CD4-positive, alpha-beta T cell treated with Interleukin-2 at 100 ng/mL for 4 hours (primary cell): ENCODE measurements at regions not wholly inside any gene's neighbourhood (a gene's known extent, or its start where the extent isn't known, plus 50 kb on each side); places are given as distances from the start of the nearest gene placed in this dataset.

Experiments used
- DNase-seq: peaks from one replicate; pipeline ENCODE4 v3.0.0-alpha.2; 2020; ENCODE audit warnings: low spot score

GRCh38 chr2:100627330-100628300 lies 64.8 kb downstream of the PDCL3 start:
- no peak for DNase-seq

GRCh38 chr2:100628506-100628905 lies 65.7 kb downstream of the PDCL3 start:
- DNase-seq: no peak

GRCh38 chr2:100629309-100629708 lies 66.5 kb downstream of the PDCL3 start:
- no peak for DNase-seq

DNA sequence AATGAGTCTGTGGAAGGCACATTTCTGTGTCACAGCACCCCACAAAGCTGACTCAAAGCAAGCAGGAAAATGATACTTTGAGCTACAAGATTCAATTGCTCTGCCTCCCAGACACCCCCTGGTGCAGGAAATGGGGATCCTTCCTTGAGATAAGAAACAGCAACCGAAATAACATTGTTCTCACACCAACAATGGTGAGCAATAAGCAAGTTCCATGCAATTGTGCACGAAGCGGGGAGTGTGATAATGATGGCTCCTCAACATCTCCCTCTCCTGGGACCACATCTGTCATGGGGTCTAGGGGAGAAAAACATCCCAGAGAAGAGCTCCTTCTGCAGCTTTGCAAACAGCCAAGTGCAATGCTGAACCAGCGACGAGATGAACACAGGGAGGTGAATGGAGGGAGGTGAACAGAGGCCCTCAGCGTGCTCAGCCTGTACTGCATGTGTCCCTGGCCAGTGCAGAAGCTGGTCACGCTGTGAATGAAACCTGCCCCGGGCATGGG lies 67.7 kb downstream of the PDCL3 start:
- no peak for DNase-seq

GRCh38 chr2:100632037-100632436 lies 69.2 kb downstream of the PDCL3 start:
- DNase-seq: no peak

GRCh38 chr2:100632759-100633158 lies 70.0 kb downstream of the PDCL3 start:
- no peak for DNase-seq

DNA sequence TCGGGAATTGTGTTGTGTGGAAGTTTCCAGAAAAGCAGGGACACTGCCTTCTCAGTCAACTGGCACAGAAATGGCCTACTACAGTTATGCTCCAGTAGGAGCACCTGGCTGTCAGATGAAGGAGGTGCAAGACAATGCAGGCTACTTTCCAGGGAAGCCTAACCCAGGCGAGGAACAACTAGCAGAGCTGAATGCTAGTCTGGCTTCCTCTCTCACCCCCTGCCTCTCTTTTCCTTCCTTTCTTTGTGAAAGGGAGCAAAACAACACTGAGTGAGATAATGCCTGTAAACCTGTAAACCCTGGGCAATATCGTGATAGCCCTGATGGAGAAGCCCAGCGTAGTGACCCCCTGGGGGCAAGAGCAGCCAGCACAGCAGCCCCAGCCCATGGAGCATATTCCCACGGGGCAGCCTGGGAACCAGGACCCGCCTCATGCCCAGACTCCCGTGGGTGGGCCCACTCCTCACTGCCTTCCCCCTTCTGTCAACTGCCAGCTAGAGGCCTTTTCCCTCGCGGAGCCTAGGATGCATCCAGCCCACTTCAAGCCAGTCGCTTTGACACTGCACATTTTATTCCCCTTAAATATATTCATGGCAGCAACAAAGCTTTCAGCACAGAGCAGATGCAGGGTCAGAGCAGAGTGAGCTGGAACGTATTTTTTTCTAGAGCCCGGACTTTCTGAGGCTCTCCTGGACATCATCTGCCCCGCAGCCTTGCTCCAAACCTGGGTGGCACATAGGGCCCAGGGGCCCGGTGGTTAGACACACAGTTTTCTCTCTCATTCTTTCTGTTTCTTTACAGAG lies 77.0 kb downstream of the PDCL3 start:
- DNase-seq: no peak

DNA sequence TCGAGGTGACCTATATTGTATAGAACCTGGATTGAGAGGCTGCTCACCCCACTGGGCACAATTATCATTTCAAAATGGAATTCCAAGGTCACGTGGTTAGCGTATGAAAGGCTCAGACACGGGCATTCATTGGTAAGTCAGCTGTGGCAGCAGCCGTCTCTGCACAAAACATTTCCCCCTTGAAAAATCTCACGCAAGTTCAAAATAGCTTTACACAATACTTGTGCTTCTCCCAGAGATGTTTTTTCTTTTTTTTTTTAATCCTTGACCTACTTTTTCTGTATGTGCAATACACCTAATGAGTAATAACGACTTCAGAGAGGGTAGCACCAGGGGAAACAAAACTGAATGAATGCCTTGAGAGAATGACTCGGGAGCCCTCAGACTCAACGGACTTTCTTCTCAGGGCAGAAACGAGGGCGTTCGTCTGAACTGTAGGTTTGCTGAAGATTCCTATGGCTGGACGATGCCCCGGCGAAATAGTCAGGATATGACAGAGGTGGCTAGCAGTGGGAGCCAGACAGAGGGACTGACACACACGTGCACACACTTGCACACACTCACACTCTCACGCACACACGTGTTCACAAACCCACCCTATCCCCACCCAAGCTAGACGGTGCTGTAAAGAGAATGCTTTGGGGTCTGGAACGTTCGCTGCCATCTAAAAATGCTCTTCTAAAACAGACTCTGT lies 77.8 kb downstream of the PDCL3 start:
- DNase-seq: no peak

- DNase-seq: no peak
Measured at GRCh38 chr2:100641125-100641435, 78.3 kb downstream of the PDCL3 start.

GRCh38 chr2:100642425-100642824 lies 79.6 kb downstream of the PDCL3 start:
- DNase-seq: no peak

- no peak for DNase-seq
Measured at GRCh38 chr2:100643467-100643866, 80.7 kb downstream of the PDCL3 start.

DNA sequence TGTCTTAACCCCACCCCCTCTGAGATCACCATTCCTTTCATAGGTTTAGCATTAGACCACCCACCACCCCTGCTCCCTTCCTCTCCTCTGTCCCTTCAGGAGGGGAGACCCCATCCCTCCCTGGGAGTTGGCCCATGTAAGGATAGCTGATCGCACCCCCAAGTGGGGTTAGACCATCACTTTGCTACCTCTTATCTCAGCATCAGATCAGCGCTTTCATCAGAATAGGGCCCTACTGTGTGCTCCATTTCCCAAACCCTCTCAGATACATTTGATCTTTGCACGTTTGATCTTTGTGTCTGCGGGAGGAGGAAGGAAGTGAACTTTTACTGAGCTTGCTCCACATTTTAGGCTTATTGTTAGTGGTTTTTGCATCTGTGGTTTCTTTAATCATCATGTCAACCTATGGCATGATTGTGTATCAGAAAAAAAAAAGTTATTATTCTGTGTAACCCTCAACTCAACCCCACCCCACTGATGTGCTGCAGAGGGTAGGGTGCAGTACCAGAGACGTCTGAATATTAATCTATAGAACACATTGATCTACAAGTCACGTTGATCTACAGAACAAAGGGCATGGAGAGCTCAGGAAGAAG lies 81.2 kb downstream of the PDCL3 start:
- peak; percentile 57 for DNase-seq

- no peak for DNase-seq
Measured at GRCh38 chr2:100645695-100646429, 83.1 kb downstream of the PDCL3 start.

GRCh38 chr2:100647709-100648108 lies 84.9 kb downstream of the PDCL3 start:
- no peak for DNase-seq

GRCh38 chr2:100650151-100650550 lies 87.4 kb downstream of the PDCL3 start:
- DNase-seq: no peak

DNA sequence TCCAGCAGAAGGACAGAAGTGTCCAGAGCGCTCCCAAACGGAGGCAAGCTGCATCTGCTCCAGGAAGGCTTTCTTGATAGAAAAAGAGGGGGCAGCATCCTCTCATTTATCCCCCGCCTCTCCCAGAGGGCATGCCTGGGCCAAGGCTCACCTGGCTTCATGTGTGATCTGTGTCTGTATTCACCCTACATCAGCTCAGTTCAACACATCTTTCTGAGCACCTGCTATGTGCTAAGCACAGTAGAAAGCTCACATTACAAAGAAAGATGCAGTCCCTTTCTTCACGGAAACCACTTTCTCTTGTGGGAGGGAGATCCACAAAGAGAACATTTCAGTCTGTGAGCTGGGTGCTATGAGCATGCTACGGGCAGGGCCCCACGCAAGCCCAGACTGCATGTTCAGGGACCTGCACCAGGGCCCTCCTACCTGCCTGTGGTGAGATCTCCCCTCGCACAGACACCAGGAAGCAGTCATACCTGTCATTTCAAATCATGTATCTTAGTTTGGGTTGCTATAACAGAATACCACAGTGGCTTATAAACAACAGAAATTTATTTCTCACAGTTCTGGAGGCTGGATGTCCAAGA lies 90.7 kb downstream of the PDCL3 start:
- no peak for DNase-seq

GRCh38 chr2:100654611-100655010 lies 91.8 kb downstream of the PDCL3 start:
- no peak for DNase-seq

GRCh38 chr2:100655446-100655845 lies 92.7 kb downstream of the PDCL3 start:
- DNase-seq: no peak

GRCh38 chr2:100655936-100656534 lies 93.2 kb downstream of the PDCL3 start:
- no peak for DNase-seq

DNA sequence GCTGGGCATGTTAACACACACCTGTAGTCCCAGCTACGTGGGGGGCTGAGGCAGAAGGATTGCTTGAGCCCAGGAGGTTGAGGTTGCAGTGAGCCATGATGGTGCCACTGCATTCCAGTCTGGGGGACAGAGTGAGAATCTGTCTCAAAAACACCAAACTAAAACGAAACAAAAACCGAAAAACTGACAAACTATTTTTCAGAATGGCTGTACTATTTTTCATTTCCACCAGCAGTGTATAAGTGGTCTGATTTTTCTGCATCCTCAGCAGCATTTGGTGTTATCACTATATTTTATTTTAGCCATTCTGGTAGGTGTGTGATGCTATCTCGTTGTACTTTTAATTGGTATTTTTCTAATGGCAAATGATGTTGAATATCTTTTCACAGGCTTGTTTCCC lies 95.2 kb downstream of the PDCL3 start:
- no peak for DNase-seq
